GM19455 (cell line): ENCODE measurements at regions not wholly inside any gene's neighbourhood (a gene's known extent, or its start where the extent isn't known, plus 50 kb on each side); places are given as distances from the start of the nearest gene placed in this dataset.
"Not testable (repeated sequence)": the region's sequence is repeated elsewhere in the genome, so short reads cannot be mapped to it uniquely, and the experiment has no call there.

Experiments
- ATAC-seq: cut with Tn5 transposase; IDR thresholded peaks from one replicate; pipeline ENCODE4 v1.9.1; 2021; ENCODE audit not compliant: unreplicated experiment

DNA sequence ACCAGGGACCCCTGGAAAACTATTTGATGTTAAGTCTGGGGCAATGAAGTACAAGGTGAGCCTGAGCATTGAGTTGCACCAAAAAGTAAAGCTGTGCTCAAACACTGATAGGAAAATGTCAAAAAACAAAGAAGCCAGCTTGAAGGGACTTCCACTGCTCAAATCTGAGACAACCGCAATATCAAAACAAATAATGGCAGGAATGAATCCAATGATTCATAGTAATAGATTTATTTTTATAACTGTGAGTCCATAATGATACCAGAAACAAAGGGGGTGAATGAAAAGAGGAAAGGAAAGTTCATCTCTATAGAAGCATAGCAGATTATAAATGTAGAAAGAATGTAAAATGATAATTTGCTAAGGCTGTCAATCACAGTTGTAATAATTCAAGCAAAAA is 237.3 kb upstream of the ZBTB20 start:
- ATAC-seq, result no peak

DNA sequence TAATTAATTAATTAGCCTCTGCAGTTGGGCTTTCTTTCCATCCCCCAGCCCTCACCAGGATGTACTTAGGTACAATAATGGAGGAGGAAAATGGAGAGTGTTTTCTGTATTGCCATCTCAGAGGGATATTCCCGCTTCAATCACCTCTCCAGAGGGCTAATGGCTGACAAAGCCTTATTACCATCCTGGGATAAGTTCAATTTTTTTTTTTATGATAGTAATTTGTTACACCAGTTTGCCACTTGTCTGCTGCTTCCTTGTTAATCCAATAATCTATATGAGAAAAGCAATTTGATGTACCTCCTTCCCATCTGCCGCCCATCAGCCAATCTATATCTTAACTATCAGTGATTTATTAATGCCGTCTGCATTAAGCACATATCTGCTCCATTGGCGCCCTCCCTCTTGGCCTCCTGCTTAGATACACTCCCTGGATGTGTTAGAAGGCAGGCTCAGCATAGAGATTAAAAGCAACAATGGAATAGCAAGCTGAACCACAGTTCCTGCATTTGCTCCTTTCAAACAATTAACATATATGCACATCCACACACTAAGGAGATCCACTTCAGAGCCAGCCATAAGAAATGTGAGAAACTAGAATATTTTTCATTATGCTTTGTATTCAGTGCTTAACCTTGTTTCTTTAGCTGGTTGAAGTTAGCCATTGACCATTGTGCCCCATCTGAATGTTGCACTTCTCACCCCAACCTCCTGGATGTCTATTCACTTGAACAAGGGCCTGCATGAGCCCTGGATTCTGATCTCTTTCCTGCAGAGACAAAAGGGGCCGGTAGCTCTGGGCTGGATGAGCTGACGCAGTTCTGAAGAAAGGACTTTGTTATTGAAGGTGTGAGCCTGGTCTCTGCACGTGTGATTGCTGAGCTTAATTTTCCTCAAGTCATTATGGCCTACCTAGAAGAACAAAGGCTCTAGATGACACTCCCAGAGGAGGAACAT is 237.3 kb upstream of the GAP43 start:
- ATAC-seq, result no peak

DNA sequence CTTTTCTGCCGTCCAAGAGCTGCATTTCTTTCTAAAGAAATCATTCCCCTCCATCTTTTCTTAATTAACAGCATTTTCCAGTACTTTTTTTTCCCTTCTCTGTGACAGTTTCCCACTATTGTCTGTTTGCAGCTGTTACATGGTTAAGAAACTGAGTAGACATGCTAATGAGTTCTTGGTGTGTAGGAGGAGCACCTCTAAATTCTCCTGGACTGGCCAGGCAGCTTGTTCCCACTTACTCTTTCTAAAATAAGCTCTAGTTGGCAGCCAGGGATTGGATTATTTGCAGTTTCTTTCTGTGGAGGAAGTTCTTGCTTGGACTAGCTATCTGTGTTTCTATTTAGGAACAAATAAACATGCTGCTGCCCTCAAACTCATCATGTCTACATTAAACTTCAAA is 235.1 kb upstream of the GAP43 start:
- ATAC-seq, result no peak

DNA sequence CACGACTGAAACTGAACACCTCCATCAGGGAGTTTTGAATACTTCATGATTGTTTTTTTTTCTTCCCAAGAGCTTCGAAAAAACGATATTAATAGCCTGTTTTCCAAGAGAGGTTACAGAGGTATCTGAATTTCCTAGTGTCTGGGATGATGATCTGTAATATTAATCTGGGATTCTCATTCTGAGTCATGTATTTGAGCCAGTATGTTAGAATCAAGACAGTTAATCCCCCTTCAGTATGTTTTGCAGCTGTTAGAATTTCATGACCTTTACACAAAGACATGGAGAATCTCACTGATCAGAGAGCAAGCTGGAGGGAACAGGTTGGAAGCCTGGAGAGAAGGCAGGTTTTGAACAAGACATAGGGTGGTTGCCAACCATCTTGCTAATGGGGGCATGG is 234.5 kb upstream of the GAP43 start:
- ATAC-seq, result no peak

DNA sequence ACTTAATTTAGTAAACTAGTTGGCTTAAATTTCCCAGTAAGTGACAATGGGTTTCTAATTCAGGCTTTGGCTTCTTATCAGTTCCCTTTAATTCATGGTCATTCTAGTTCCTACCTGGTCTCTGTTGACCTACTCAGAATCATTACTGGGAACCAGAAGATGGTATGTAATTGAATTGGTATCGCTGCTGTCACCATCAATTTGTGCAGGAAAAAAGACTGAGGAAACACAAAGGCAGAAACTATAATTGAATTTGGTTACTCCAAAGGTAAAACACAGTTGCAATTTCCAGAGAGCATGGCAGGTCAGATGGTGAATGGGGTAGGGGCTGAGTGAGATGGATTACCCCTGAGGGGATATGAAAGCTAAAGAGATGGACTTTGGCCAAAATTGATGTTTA is 226.5 kb upstream of the GAP43 start:
- no peak for ATAC-seq

DNA sequence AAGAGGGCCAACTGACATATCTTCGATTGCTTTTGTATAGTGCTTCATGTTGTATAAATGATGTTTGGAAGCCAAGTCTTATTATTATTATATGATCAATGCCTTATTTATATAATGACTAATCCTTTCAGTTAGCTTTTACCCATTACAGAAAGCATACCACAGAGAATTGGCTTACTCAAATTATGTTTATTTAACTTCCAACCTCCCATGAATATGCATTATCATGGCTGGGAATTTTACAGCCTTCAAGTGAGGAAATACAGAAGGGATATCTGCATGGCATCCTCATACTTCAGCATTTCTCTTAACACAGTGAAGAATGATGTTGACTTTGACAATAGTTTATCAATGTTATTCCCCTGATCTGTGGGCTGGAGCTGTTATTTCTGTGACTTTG is 225.9 kb upstream of the GAP43 start:
- no peak for ATAC-seq

DNA sequence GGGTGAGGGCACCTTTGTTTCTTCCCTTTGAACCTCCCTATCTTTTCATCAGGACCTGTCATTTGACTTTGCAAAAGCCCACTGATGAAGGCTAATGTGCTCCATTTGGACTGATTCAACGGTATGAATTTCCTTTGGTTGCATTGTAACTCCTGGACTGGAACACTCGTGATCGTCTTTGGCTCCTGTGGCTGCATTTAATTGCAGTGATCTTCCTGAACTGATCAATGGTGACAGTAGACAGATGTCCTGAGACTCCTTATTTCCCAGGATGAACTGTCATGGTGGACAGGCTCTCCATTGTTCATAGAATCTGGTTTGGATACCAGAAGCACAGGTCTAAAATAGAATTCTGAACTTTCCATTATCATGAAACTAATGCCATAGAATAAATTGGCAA is 224.8 kb upstream of the GAP43 start:
- ATAC-seq, result no peak

DNA sequence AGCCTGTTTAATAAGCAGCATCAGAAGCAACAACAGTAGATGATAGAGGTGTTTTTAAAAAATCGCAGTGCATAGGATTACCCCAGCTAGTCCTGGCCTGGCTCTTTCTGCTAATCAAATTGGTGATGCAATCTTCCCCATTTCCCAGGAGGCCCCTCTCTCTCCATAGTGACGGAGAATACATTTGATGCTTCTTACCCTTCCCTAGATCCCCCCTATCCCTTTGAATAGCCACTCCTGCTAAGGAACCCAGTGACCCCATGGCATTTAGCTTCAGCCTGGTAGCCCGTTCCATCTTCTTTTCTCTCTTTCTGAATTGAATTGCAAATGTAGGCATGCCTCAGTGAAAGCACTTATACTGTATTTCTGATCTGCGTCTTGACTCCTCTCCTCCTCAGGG is 223.6 kb upstream of the GAP43 start:
- no peak for ATAC-seq

DNA sequence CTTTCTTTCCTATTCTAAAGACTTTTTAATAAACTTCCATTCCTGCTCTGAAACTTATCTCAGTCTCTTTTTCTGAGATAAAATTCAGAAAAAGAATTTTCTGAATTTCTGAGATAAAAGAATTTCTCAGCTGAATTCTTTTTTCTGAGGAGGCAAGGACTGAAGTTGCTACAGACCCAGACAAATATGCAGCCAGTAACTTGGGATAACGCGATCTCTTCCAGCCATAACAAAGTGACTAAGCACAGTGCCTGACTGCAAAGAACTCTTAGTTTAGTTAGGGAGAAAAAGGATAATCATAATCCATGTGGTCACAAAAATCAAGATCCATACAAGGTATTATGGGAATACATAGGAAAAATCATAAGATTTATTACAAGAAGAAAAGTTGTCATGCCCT is 222.0 kb upstream of the GAP43 start:
- ATAC-seq, result no peak

DNA sequence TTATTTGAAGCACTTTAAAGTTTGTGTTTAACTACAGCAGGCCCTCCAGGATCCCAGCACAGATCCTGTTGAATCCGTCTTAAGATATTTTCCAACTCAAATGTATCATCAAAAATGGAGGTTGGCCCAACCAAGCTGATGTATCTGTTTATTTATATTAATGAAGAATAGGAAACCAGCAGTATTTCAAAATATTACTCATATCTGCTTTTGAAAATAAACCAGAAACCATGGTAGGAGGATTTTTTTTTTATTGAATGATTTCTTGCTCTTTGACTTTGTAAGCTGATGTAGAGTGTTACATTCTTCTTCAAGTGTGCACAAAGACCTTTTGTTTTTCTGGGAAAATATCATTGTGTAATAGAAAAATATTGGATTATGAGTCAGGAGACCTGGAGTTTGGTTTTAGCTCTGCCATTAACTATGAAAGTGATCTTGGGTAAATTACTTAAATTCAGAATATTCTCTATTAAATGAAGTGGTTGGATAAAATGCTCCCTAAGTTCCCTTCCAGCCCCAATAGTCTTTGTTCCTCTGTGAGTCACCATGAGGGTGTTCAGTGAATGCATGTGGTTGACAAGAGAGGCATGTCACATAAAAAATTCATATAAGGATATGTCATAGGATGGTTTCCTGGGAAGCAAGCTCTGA is 221.3 kb upstream of the GAP43 start:
- no peak for ATAC-seq

DNA sequence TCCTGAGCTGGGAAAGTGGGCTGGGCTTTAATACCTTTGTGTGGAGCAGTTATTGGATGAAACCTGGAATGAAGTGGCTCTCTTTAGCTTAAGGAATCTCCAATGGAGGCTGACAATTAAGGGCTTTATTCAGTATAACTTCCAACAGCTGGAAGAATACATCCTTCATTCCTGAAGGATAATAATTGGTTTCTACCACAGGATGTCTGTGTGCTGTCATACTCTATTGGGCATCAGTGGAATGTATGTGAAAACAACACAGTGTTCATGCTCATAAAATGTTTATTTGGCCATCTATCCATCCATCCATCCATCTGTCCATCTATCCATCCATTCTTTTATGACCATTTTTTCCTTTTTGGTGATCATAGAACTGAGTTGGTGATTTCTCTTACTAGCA is 220.7 kb upstream of the GAP43 start:
- ATAC-seq, result no peak

DNA sequence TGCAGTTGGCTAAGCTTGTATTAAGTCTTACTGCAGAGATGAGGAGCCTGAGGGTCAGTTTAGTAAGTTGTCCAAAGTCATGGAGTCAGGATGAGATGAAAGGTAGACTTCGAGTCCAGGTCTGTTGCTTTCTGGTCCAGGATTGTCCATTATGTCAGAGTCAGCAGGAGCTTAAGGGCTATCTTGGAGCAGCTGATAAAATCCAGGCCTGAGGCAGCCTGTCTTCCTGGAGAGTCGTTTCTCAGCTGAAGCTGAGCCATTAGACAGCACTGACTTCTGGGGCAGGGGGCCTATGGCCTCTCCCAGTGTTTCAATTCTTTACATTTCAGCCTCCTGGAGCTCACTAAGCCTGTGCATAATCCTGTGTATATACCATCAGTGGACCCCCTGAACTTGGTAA is 219.5 kb upstream of the GAP43 start:
- ATAC-seq, result no peak

DNA sequence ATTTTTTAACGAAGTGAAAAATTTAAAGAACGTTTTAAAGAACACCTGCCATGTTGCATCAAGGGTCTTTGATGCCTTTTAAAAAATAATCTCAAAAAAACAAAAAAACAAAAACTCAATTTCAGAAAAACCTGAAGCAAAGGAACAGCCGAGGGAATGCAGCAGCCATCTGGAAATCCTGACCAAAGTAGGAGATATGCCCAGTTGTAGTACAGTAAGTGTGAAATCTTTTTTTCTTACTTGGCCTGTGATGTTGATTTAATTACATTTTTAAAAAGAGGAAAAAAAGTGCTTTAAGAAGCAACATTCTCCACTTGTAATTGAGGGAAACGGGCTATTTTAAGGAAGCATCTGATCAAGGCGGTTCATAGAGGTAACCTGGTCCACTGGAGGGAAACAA is 213.7 kb upstream of the GAP43 start:
- ATAC-seq, result no peak

DNA sequence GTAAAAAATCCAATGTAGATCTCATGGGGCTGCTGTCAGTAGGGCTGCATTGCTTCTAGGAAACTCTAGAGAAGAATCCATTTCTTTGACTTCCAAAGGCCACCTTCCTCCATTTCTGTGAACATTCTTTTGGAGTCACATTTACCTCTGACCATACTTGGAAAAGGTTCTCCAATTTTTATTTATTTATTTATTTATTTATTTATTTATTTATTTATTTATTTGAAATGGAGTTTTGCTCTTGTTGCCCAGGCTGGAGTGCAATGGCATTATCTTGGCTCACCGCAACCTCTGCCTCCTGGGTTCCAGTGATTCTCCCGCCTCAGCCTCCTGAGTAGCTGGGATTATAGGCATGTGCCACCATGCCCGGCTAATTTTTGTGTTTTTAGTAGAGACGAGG is 208.7 kb upstream of the GAP43 start:
- not testable (repeated sequence) for ATAC-seq

DNA sequence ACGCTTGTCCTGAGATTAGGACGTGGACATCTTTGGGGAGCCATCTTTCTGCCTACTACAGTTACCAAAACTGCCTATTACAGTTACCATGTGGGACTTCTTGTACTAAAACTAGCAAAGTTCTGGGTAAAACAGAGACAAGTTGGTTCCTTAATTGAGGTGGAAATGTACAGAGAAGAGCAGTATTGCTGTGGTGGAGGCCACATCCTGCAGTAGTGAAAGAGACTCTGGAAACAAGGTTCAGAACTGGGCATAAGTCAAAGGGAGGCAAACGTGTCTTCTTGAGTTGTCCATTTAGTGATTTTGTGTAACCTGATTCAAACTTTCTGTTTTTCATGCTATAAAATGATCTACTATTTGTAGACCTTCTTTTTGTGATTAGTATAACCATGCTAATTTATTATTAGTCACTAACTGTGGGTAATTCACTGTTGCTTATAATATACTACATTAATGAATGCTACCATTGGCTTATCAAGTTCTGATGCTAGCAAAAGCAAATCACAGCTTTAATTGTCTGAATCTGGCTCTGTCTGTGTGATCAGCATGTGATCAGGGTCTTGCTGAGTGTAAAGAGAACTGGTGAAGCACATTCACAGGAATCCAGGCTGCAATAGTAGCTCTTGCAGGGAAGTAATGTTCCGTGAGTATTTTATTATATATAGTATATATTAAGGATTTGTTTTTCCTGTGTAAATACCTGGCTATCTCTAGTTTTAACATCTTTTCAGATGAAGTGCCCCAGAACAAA is 207.9 kb upstream of the GAP43 start:
- no peak for ATAC-seq

DNA sequence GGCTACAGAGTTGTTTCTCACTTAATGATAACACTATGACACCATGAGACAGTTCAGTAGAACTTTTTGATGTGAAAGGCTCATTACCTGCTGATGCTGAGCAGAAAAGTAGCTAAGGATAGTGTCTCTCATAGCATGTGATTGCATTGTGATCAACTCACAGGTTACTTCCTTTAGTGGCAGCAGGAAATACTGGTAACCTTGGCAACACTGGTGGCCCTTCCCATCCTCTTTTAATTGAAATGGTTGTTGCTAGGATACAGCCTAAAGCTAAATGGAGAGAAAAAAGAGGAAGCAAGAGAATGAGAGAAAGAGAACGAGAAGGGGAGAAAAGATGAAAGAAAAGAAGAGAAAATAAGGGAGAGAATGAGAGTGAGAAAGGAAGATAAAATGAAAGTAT is 204.7 kb upstream of the GAP43 start:
- no peak for ATAC-seq

DNA sequence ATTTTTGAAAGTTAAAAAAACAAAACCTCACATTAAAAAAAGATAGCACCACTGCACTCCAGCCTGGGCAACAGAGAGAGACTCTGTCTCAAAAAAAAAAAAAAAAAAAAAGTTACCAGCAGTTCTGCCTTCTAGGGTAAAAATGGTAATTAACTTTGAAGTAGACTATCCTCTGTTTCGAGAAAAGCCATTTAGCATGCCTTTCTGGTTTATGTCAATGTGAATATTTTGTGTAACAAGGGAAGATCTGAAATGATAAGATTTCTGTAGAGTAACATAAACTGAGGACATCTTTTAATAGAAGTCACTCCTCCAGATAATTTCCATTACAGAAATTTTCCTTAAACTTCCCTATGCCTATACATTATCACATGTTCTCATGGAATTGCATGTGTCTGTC is 203.2 kb upstream of the GAP43 start:
- ATAC-seq, result no peak

DNA sequence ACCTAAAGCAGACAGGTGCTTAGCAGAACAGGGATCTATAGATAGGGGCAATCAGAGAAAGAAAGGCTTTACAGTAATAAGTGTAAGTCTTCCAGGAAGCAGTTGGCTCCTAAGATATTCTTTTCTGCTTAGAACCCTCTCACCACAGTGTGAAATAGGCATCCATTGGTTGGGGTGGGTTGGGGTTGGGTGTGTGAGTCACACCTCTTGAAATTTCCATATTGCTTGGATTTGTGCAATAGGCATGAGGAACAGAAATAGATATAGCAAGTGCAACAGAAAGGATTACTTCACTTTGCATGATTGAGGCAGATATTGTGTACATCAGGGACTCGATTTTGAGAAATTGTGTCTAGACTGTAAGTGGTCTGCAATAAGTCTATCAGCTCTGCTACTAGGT is 200.1 kb upstream of the GAP43 start:
- no peak for ATAC-seq

DNA sequence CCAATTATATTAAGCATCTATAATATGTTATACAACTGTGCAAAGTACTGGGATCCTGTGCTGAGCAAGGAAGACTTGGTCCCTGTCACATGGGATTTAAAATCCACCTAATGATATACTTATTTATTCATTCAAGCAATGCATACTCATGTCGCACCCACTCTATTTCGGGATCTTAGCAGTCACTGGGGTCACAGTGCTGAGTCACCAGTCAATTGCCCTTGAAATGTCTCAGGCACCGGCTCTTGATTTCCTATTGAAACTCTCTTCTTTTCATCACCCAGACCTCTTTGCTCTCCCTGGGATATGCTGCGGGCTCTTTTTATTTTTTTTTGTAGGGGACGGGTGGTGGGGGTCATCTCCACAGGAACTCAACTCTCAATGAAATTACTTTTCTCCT is 194.5 kb upstream of the GAP43 start:
- ATAC-seq, result no peak

DNA sequence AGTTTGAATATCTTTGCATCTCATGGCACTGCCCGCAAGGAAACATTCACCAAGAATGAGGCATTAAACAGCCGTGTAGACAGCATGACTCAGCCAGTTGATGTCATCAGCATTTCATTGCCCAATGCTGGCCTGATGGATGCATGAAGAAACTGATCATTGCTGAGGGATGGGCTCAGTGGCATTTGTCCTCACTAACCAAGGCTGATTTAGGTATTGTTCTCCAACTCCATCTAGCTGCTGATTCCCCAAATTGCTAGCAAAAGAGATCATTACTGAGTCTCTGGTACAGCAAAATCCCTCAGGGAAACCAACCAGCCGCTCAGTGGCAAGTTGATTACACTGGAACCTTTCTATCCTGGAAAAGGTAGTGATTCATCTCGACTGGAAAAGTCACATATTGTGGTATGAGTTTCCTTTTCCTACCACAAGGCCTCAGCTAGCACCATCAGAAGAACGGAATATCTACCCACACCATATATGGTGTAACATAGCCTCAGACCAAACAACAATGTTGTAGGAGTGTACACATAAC is 186.5 kb upstream of the GAP43 start:
- ATAC-seq, result no peak

DNA sequence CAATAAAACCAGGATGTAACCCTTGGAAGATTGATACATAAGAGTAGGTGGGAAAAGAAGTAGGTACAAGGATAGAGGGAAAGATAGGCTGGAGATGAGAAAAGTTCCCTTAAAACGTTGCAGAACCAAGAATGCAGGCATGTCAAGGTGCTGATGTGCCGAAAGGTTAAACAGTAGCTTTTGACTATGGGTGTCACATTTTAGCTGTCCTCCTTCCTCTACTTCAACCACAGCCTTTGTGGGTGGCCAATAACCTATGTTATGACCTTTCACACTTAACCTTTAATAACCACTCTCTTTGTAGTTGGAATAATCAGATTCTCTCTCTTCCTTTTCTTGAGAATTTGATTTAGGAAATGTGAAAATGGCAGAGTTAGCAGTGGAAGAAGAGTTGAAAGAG is 184.5 kb upstream of the GAP43 start:
- ATAC-seq, result no peak

DNA sequence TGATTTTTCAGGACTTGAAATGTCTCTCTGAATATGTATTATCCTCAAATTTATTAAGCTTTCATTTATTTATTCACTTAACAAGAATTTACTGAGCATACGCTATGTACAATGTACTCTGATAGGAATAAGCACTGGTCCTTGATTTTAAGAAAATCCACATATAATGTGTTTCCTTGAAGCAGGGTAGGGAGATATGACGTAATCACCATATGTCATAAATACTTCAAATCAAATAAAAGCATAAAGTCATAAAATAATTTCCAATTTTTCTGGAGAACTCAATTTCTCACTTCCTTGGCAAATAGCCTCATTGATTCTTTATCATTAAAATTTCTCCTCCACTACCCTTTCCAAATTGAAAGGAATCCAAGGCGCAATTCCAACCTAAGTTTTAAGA is 177.8 kb upstream of the GAP43 start:
- no peak for ATAC-seq
